Stimulated activated naive CD8-positive, alpha-beta T cell treated with anti-CD3 and anti-CD28 coated beads, Interleukin-15, amount 100 ng/mL, for 72 hours (primary cell): ENCODE measurements at regions not wholly inside any gene's neighbourhood (a gene's known extent, or its start where the extent isn't known, plus 50 kb on each side); places are given as distances from the start of the nearest gene placed in this dataset.

Experiments
- ATAC-seq: fragments of 150-1000 bp; cut with Tn5 transposase; 2 replicates; pipeline ENCODE4 v1.10.0; 2021; ENCODE audit warnings: mild to moderate bottlenecking, moderate library complexity
- DNase-seq, 2 donors: peaks; one replicate each; pipeline ENCODE4 v3.0.0; 2021 to 2022
- H3K27ac Mint-ChIP-seq, 2 donors: one replicate each; pipeline ENCODE4 v1.8.0; 2022; ENCODE audit warnings: mild to moderate bottlenecking in 2 of 2, mixed read lengths in 2 of 2, moderate library complexity in 2 of 2
- H3K27me3 Mint-ChIP-seq: one replicate; pipeline ENCODE4 v1.8.0; 2022; ENCODE audit warnings: mixed read lengths
- H3K4me1 Mint-ChIP-seq: one replicate; pipeline ENCODE4 v1.8.0; 2022; ENCODE audit warnings: mild to moderate bottlenecking, mixed read lengths
- H3K4me3 Mint-ChIP-seq, 2 donors: one replicate each; pipeline ENCODE4 v1.8.0; 2022; ENCODE audit warnings: mild to moderate bottlenecking in 2 of 2, mixed read lengths in 2 of 2, moderate library complexity in 1 of 2
- H3K9me3 Mint-ChIP-seq, 2 donors: one replicate each; pipeline ENCODE4 v1.8.0; 2022; ENCODE audit warnings: mixed read lengths in 2 of 2

DNA sequence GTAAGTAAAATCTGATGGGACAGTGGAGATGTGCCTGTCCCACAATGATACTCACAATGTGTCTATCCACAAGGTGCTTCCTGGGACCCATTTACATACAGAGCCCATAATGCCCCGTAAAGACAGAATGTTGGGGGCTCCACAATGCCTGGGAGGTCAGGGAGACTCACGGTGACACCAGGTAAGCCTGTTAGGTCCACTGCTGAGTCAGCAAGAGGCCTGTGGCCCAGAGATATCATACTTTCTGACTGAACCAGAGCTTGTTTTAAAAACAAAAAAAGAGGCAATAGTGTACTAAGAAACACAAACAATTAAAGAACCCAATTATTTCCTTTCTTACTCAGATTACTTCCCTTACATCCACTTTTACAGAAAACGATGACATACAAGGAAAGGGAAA, 771.1 kb upstream of the ID2 start:
- Mint-ChIP-seq H3K4me3 (no peak overlapping the region), H3K27me3 (no peaks in the 10 kb centered on the region), H3K9me3 (peaks cover 5 to 15% of the 10 kb centered on the region in 2 donors), H3K4me1 (no peaks in the 10 kb centered on the region), H3K27ac (no peak overlapping the region)
- no peak for DNase-seq
- no peak for ATAC-seq

DNA sequence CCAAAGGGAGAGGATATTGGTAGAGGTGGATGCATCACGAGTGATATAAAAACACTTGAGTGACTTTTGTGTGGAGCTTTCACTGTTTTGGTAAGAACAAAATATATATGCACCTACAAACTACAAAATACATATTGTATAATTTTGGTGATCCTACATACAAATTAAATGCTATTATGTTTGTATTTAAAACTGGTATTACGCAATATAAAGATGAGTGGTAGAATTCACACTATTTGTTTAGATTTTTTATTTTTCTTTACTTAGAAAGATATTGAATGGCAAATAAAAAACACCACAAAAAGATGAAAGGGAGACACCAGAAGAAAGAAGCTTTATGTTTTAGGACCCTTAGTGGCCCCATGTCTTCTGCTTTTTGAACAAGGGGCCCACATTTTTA, 770.7 kb upstream of the ID2 start:
- ATAC-seq (no peak), DNase-seq (no peak)
- H3K4me1 Mint-ChIP-seq, result no peaks in the 10 kb centered on the region
- no peak overlapping the region for H3K27ac Mint-ChIP-seq
- peaks cover 5 to 15% of the 10 kb centered on the region in 2 donors for H3K9me3 Mint-ChIP-seq
- H3K27me3 Mint-ChIP-seq, result no peaks in the 10 kb centered on the region
- H3K4me3 Mint-ChIP-seq, result no peak overlapping the region

DNA sequence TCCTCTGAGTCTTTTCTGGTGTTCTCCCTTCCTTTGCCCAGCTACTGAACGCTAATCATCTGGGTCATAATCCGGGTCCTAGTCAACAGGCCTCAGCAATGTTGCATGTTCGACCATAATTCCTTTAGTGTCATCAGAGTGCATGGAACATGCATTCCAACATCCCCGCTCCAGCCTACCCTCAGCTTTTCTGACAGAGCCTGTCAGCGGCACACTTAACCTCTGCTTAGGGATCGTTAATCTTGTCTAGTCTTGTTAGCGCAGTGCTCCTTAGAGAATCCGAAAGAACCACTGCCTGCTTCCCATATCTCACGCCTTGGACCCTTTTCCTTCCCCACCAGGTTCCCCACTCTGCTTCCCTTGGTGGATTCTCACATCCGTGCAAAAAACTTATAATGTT, 767.9 kb upstream of the ID2 start:
- no peaks in the 10 kb centered on the region for H3K4me1 Mint-ChIP-seq
- H3K9me3 Mint-ChIP-seq, result peaks cover 6 to 9% of the 10 kb centered on the region in 2 donors
- no peak overlapping the region for H3K4me3 Mint-ChIP-seq
- no peak overlapping the region for H3K27ac Mint-ChIP-seq
- no peak for DNase-seq
- H3K27me3 Mint-ChIP-seq, result no peaks in the 10 kb centered on the region
- no peak for ATAC-seq

DNA sequence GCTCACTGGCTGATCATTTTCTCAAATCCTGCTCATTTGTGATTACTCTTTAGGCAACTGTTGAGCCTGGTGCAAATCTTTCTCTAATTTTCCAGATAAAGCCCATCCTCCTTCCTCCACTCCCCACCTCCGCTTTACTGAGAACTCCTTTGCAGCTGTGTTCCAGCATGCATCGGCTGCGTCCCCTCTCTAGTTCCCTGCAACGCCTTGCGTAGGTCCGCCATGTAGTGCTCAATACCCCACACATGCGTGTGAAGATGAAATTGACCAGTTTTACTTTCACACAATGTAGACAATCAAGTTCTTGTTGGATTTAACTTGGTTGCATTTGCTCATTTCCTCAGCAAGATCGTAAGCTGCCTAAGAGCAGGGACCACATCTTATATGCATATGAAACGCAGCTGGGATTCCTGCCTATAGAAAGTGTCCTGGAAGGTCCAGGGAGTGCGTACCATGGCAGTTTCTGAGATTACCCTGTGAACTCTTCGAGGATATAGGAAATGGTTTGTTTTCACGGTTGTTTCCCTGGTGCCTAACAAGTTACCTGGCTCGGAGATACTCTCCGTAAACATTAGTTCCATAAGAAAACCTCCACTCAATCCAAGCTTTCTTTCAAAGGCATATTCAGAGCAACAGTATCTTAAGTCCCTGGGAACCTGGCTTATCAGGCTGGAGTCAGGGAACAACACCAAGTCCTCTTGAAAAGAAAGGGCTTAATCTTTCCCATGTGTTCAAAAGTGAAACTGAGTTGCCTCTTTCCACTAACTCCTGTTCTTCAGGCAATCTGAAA, 766.4 kb upstream of the ID2 start:
- H3K4me1 Mint-ChIP-seq, result no peaks in the 10 kb centered on the region
- H3K9me3 Mint-ChIP-seq, result peaks cover 0 to 8% of the 10 kb centered on the region in 2 donors
- H3K27me3 Mint-ChIP-seq, result no peaks in the 10 kb centered on the region
- no peak overlapping the region for H3K4me3 Mint-ChIP-seq
- ATAC-seq (no peak), DNase-seq (no peak)
- no peak overlapping the region for H3K27ac Mint-ChIP-seq

DNA sequence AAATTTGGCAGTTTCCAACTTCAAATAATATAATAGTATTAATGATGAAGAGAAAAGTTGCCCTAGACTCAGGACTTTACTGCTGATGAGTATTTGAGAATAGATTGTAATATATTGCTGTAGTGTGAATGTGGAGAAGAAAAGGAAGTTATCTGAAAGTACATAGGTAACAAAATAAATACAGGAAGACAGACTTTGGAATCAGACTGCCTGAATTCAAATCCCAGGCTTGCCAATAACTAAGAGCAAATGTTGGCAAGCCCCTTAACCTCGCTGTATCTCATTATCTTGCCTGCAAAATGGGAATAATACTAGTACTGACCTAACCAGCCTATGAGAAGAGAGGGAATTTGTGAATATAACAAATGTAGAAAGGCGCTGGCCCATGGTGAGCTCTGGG, 765.2 kb upstream of the ID2 start:
- ATAC-seq (no peak), DNase-seq (no peak)
- Mint-ChIP-seq H3K9me3 (peaks cover 0 to 8% of the 10 kb centered on the region in 2 donors), H3K4me1 (no peaks in the 10 kb centered on the region), H3K27me3 (no peaks in the 10 kb centered on the region), H3K27ac (no peak overlapping the region), H3K4me3 (no peak overlapping the region)

DNA sequence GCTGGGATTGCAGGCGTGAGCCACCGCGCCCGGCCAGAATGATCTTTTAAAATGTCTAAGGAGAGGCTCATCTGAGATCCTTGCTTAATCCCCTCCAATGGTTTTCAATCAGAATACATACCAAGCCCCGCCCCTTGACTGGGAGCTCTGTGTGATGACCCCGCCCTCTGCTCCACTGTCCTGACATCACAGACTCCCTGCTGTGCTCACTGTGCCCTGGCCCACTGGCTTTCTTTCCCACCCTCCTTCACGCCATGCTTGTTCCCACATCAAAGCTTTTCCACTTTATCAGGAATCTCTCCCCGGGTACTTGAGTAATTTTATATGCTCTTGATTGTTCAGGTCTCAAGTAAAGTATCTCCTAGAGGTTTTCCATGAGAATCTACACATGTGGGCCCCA, 762.3 kb upstream of the ID2 start:
- H3K4me3 Mint-ChIP-seq, result no peak overlapping the region
- peaks cover 5 to 17% of the 10 kb centered on the region in 2 donors for H3K9me3 Mint-ChIP-seq
- H3K27me3 Mint-ChIP-seq, result no peaks in the 10 kb centered on the region
- H3K27ac Mint-ChIP-seq, result no peak overlapping the region
- no peak for DNase-seq
- H3K4me1 Mint-ChIP-seq, result peaks cover 4% of the 10 kb centered on the region
- ATAC-seq, result no peak

DNA sequence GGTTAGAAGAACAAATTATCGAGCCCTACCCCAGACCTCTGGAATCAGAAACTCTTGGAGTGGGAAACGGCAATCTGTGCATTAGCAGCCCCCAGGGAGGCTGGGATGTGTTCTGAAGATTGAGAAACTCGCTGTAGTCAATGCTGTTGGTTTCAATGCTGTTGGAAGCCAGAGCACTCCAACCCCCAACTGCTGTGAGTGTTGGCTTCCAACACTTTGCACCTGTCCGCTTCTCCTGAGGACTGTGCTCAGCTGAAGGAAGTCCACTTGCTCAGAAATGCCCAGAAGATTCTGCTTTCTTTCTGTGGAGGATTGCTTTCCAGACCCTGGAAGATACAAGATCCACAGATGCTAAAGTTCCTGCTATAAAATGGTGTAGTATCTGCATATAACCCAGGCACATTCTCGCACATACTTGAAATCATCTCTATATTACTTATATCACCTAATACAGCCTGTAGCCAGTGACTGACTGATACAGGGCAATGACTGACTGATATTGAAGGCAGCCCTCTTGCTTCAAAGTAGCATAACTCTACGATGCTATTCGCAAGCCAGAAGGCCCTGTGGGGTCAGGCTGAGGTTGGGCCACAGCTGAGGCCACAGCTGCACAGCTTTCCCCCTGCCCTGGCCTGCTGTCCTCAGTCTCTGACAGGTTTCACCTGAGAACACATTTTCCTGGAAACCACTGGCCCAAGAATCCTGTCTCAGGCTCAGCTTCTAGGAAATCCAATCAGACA, 757.7 kb upstream of the ID2 start:
- no peak overlapping the region for H3K27ac Mint-ChIP-seq
- H3K27me3 Mint-ChIP-seq, result no peaks in the 10 kb centered on the region
- peaks cover 5 to 13% of the 10 kb centered on the region in 2 donors for H3K9me3 Mint-ChIP-seq
- ATAC-seq, result no peak
- H3K4me3 Mint-ChIP-seq, result no peak overlapping the region
- DNase-seq, result no peak
- H3K4me1 Mint-ChIP-seq, result peaks cover 5% of the 10 kb centered on the region

DNA sequence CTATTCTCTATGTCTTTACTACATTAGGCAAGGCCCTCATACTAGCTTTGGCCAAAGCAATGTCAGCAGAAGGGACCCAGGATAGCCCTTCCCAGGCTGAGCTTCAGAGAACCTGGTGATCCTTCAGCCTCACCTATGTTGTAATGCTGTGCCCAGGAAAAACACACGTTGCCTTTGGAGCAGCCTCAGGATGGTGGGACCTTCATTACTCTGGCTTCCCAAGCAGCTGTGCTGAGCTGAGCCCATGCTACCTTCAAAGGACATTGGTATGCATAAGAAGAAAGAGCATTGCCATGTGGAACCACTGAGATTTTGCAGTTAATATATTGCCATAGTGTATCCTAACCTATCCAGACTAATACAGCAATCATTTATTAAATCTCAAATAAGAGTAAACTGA, 756.4 kb upstream of the ID2 start:
- DNase-seq, result no peak
- Mint-ChIP-seq H3K27ac (no peak overlapping the region), H3K4me1 (peaks cover 5% of the 10 kb centered on the region), H3K27me3 (no peaks in the 10 kb centered on the region), H3K4me3 (no peak overlapping the region), H3K9me3 (peaks cover 5 to 9% of the 10 kb centered on the region in 2 donors)
- no peak for ATAC-seq

DNA sequence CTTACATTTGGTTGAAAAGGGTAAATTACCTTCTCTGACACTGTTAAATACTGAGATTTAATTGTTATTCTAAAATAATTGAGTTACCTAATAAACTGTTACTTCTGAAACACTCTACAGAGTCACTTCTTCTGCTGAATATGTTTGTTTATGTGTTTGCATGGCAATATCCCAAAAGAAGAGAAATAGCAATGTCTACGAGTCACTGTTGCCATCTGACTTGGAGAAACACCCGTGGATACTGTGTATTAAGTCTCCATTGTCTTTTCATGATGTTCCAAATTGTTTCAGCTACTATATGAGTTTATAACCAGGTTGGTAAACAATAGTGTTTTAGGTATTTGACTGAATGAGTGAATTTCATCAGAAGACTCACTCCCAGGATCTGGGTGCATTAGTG, 754.2 kb upstream of the ID2 start:
- peaks cover 5 to 12% of the 10 kb centered on the region in 2 donors for H3K9me3 Mint-ChIP-seq
- H3K27ac Mint-ChIP-seq, result no peak overlapping the region
- ATAC-seq, result no peak
- H3K4me3 Mint-ChIP-seq, result no peak overlapping the region
- H3K27me3 Mint-ChIP-seq, result no peaks in the 10 kb centered on the region
- peaks cover 12% of the 10 kb centered on the region for H3K4me1 Mint-ChIP-seq
- no peak for DNase-seq

DNA sequence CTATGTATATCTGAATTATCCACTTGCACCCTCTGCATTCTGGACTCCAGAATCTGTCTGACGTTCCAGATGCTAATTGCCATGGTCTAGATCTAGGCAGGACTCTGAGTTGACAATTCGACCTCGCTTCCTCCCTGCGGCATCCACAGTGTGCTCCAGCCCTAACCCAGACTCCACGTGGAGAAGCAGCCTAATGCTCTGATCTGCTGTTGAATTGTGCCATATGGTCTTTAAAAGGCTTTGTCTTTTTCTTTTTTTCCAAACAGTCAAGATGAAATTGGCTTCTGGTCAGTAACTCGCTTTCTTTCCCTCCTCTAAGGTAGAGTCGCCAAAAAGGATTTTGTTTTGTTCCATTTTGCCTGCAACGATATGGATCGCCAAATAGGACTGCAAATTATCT, 752.6 kb upstream of the ID2 start:
- Mint-ChIP-seq H3K9me3 (peaks cover 7 to 12% of the 10 kb centered on the region in 2 donors), H3K4me1 (peaks cover 11% of the 10 kb centered on the region), H3K27ac (no peak overlapping the region), H3K27me3 (no peaks in the 10 kb centered on the region), H3K4me3 (no peak overlapping the region)
- ATAC-seq (no peak), DNase-seq (no peak)

DNA sequence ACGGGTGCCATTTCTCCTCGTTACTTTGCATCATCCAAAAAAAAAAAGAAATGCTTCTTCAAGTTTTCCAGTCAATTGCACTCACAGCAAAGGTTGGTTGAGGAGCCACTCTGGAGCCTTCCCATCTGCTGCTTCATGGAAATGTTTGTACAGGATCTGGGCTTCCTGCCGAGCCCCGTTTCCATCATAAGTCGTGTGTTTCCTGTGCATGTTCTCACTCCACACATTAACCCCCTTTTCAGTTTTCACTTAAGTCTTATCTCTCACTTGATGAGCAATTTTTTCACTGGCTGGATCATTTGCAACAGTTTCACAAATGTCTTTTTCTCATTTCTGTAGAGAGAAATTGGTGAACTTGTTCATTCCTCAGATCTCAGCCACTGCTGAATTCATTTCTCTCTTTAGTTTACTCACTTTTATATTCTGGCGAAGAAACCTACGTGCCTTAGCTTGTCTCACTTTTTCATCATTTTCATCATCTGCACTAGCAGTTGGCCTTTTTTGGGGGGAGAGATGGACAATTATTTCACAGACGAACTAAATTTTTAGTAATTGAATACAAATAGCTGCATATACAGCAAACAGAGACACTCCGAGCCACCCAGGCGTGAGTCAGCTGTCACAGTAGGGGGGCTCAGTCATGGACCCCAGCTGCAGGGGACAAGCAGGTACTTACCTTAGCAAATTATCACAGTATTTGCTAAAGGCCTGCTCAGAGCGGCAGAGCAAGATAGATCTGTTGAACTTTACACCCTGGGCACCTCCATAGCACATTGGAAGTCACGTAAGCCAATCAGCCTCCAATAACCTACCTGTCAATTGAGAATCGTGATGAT, 750.8 kb upstream of the ID2 start:
- H3K27ac Mint-ChIP-seq, result peak overlapping the region in 1 of 2 donors; percentile 48
- H3K4me3 Mint-ChIP-seq, result peak overlapping the region in 1 of 2 donors; percentile 18
- DNase-seq (no peak), ATAC-seq (peak; percentile 85)
- peaks cover 7 to 12% of the 10 kb centered on the region in 2 donors for H3K9me3 Mint-ChIP-seq
- peaks cover 7% of the 10 kb centered on the region for H3K4me1 Mint-ChIP-seq
- no peaks in the 10 kb centered on the region for H3K27me3 Mint-ChIP-seq

DNA sequence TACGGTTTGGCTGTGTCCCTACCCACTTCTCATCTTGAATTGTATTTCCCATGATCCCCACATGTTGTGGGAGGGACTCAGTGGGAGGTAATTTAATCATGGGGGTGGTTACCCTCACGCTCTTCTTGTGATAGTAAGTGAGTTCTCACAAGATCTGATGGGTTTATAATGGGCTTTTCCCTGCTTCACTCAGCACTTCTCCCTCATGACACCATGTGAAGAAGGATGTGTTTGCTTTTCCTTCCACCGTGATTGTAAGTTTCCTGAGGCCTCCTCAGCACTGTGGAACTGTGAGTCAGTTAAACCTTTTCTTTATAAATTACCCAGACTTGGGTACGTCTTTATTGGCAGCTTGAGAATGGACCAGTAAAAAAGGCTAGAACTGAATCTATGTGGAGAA, 750.0 kb upstream of the ID2 start:
- ATAC-seq (no peak), DNase-seq (no peak)
- peaks cover 7% of the 10 kb centered on the region for H3K4me1 Mint-ChIP-seq
- H3K9me3 Mint-ChIP-seq, result peaks cover 7 to 12% of the 10 kb centered on the region in 2 donors
- no peaks in the 10 kb centered on the region for H3K27me3 Mint-ChIP-seq
- no peak overlapping the region for H3K4me3 Mint-ChIP-seq
- peak overlapping the region in 1 of 2 donors; percentile 29 for H3K27ac Mint-ChIP-seq

DNA sequence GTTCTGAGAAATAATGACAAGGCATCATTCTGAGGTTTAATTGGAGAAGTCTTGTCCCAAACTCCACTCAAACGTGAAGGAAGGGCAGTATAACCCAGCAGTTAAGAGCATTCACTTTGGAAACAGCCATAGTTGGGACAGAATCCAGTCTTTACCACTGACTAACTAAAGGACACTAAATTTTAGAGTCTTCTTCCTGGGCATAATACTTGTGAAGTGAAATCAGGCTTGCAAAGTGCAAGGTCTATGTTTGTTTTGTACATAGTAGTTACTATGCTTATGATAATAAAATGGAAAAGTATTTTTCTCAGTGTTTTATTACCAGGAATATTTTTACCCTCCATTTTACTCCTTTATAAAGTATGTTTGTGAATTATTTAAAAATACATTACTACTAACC, 748.2 kb upstream of the ID2 start:
- DNase-seq (no peak), ATAC-seq (no peak)
- peaks cover 7 to 12% of the 10 kb centered on the region in 2 donors for H3K9me3 Mint-ChIP-seq
- H3K4me3 Mint-ChIP-seq, result no peak overlapping the region
- peaks cover 5% of the 10 kb centered on the region for H3K27me3 Mint-ChIP-seq
- peaks cover 7% of the 10 kb centered on the region for H3K4me1 Mint-ChIP-seq
- peak overlapping the region in 1 of 2 donors; percentile 59 for H3K27ac Mint-ChIP-seq

DNA sequence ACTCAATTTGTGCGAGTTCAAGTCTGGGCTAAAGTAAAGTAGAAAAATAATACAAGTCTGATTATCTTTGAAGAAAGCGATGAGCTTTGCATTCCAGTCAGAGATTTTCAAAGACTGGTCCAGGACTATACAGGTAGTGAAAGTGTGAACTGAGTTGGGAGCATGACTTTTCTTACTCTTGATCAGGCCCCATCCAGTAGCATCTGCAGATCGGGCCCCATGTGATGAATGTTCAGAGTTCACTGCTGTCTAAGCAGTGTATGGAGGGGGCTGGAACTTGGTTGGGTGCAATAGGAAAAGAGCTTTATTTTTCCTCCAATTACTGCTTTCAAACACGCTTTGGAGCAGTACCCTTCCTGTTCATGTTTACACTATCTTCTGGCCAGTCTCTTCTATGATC, 747.4 kb upstream of the ID2 start:
- peaks cover 7% of the 10 kb centered on the region for H3K27me3 Mint-ChIP-seq
- peaks cover 7 to 12% of the 10 kb centered on the region in 2 donors for H3K9me3 Mint-ChIP-seq
- ATAC-seq (no peak), DNase-seq (no peak)
- H3K4me1 Mint-ChIP-seq, result peaks cover 7% of the 10 kb centered on the region
- no peak overlapping the region for H3K27ac Mint-ChIP-seq
- no peak overlapping the region for H3K4me3 Mint-ChIP-seq

DNA sequence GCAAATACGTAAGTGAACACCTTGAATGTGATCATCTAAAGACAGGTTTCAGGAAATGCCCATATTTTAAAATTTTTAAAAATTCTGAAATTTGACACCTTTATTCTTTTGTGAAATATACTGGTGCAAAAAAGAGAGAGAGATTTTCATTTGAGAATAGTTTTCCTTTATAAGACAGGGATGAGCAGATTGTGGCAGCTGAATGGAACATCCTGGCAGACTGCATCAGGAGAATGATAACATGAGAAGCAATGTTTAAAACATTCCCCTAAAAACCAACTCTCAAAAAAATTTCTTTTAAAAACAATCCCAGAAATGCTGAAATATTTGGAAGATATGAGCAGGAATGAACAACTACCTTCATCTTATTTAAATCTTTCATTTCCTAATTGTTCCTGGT, 744.8 kb upstream of the ID2 start:
- H3K4me1 Mint-ChIP-seq, result no peaks in the 10 kb centered on the region
- DNase-seq (no peak), ATAC-seq (no peak)
- peaks cover 7% of the 10 kb centered on the region for H3K27me3 Mint-ChIP-seq
- H3K9me3 Mint-ChIP-seq, result peaks cover 7 to 10% of the 10 kb centered on the region in 2 donors
- no peak overlapping the region for H3K27ac Mint-ChIP-seq
- no peak overlapping the region for H3K4me3 Mint-ChIP-seq

DNA sequence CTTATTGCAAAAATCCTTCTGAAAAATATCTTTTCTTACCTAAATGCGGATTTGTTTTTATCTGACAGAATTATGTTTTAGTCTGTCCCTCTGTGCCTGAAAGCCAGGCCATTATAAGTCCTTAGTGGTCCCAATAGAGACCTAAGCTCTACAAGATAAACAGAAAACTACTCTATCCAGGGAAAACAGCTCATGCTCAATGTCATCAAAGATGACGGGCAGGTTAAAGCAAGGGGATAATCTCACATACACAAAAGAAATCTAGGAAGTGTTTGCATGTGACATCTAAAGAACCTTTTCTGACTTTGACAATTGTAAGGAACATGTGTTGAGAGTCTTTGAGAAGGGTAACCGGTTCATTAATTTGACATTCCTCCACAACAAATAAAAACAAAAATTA, 741.1 kb upstream of the ID2 start:
- Mint-ChIP-seq H3K27me3 (peaks cover 7% of the 10 kb centered on the region), H3K9me3 (peaks cover 0 to 5% of the 10 kb centered on the region in 2 donors), H3K27ac (no peak overlapping the region), H3K4me3 (no peak overlapping the region), H3K4me1 (no peaks in the 10 kb centered on the region)
- ATAC-seq (no peak), DNase-seq (no peak)
